DOHH2 (cell line): ENCODE measurements at regions not wholly inside any gene's neighbourhood (a gene's known extent, or its start where the extent isn't known, plus 50 kb on each side); places are given as distances from the start of the nearest gene placed in this dataset.

Experiments used
- H3F3A ChIP-seq: fragments of 200-600 bp; sonication (generic), shearing (Covaris generic); 2 replicates; pipeline ENCODE4 v1.6.0; 2016; ENCODE audit warnings: antibody characterized with exemption, mild to moderate bottlenecking; ENCODE audit not compliant: control insufficient read depth, insufficient read depth
- H3K27ac ChIP-seq: fragments of 200-600 bp; sonication (generic); 2 replicates; pipeline ENCODE4 v1.5.1; 2014; ENCODE audit warnings: low read depth, mild to moderate bottlenecking, low read length, moderate library complexity
- H3K27me3 ChIP-seq: fragments of 200-600 bp; sonication (generic); 2 replicates; pipeline ENCODE4 v1.6.1; 2014; ENCODE audit warnings: mild to moderate bottlenecking, low read length, mixed read lengths; ENCODE audit not compliant: control insufficient read depth
- H3K36me3 ChIP-seq: fragments of 200-600 bp; sonication (generic); 2 replicates; pipeline ENCODE4 v1.6.1; 2014; ENCODE audit warnings: mild to moderate bottlenecking, low read length, moderate library complexity, mixed read lengths; ENCODE audit not compliant: control insufficient read depth
- H3K4me1 ChIP-seq: fragments of 200-600 bp; sonication (generic); 2 replicates; pipeline ENCODE4 v1.6.1; 2014; ENCODE audit warnings: mild to moderate bottlenecking, low read length, mixed read lengths; ENCODE audit not compliant: control insufficient read depth
- H3K4me2 ChIP-seq: fragments of 200-600 bp; sonication (generic); 2 replicates; pipeline ENCODE4 v1.6.0; 2014; ENCODE audit warnings: mild to moderate bottlenecking, low read length, moderate library complexity
- H3K4me3 ChIP-seq: fragments of 200-600 bp; sonication (generic); 2 replicates; pipeline ENCODE4 v1.5.1; 2014; ENCODE audit warnings: mild to moderate bottlenecking, low read length, mixed read lengths
- H3K79me2 ChIP-seq: fragments of 200-600 bp; sonication (generic); 2 replicates; pipeline ENCODE4 v1.6.1; 2014; ENCODE audit warnings: mild to moderate bottlenecking, low read length, mixed read lengths; ENCODE audit not compliant: control insufficient read depth
- H3K9me2 ChIP-seq: fragments of 200-600 bp; sonication (generic); replicated peaks from 2 replicates; pipeline ENCODE4 v1.6.1; 2014; ENCODE audit warnings: mild to moderate bottlenecking, low read length, mixed read lengths; ENCODE audit not compliant: control insufficient read depth
- H3K9me3 ChIP-seq: fragments of 200-600 bp; sonication (generic); 2 replicates; pipeline ENCODE4 v1.6.1; 2014; ENCODE audit warnings: antibody characterized with exemption, low read length, mixed read lengths; ENCODE audit not compliant: control insufficient read depth, insufficient read depth
- H4K20me1 ChIP-seq: fragments of 200-600 bp; sonication (generic); 2 replicates; pipeline ENCODE4 v1.6.0; 2014; ENCODE audit warnings: low read depth, mild to moderate bottlenecking, antibody characterized with exemption, low read length, moderate library complexity; ENCODE audit not compliant: control insufficient read depth, insufficient read depth
- CTCF ChIP-seq: fragments of 200-600 bp; sonication (generic); IDR thresholded peaks from one replicate; pipeline ENCODE4 v1.5.1; 2014; ENCODE audit warnings: antibody characterized with exemption, mild to moderate bottlenecking, low read depth, low read length; ENCODE audit not compliant: poor library complexity, severe bottlenecking
- EZH2phosphoT487 ChIP-seq: fragments of 200-600 bp; sonication (generic); IDR thresholded peaks from 2 replicates; pipeline ENCODE4 v1.6.1; 2017; ENCODE audit warnings: borderline replicate concordance, mild to moderate bottlenecking, antibody characterized with exemption, low read length, moderate library complexity, mixed read lengths

DNA sequence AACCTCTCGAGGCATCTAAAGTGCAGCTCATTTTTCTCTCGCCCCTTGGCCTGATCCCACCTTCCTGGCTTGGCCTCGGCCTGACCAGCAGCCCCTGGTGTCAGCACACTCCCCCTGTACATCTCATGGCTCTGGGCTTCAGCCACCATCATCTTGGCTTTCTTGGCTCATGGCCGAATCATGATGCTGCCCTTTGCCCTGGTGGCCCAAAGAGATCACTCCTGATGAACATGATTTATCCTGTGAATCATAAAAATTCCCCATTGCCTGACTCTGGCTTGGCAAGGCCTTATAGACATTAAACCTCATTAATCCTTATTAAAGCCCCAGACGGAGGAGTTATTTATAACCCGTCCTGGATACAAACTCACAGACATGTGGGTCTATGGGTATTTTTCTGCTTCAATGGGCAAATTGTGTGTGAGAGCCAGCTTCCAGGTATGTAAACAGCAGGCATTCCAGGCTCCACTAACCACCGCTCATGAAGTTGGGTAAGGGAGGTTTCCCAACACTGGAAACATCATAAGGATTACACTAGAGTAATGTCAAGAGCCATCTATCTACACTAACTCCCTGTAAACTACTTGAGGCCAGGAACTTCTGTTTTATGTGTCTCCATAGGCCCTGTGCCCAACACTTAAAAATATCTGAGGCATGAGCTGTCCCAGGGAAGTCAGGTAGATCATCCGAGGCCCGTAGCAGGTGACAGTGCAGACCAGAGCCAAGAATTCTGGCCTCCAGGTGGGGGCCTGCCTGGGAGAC, 171.2 kb downstream of the TTC8 start:
- no peak overlapping the region for H3K27ac ChIP-seq
- no peak for TF ChIP-seq CTCF
- no peaks in the 10 kb centered on the region for H3K9me3 ChIP-seq

GRCh38 chr14:88998027-88998426, 173.6 kb downstream of the TTC8 start:
- H3K9me2 ChIP-seq: no peaks in the 10 kb centered on the region
- H3F3A ChIP-seq: no peaks in the 10 kb centered on the region
- TF ChIP-seq EZH2phosphoT487 (no peak), CTCF (no peak)
- H3K4me1 ChIP-seq: no peaks in the 10 kb centered on the region
- no peaks in the 10 kb centered on the region for H3K27me3 ChIP-seq
- no peak overlapping the region for H3K4me2 ChIP-seq
- H3K4me3 ChIP-seq: no peak overlapping the region
- H3K9me3 ChIP-seq: no peaks in the 10 kb centered on the region
- H3K79me2 ChIP-seq: no peaks in the 10 kb centered on the region
- no peaks in the 10 kb centered on the region for H4K20me1 ChIP-seq
- no peaks in the 10 kb centered on the region for H3K36me3 ChIP-seq
- no peak overlapping the region for H3K27ac ChIP-seq

More for the DNA sequence above, 171.2 kb downstream of the TTC8 start:
- Histone ChIP-seq H3K9me2 (no peaks in the 10 kb centered on the region), H3K27me3 (no peaks in the 10 kb centered on the region), H3K4me3 (no peak overlapping the region), H3K4me1 (no peaks in the 10 kb centered on the region), H3K36me3 (no peaks in the 10 kb centered on the region), H3F3A (no peaks in the 10 kb centered on the region), H4K20me1 (no peaks in the 10 kb centered on the region), H3K4me2 (no peak overlapping the region), H3K79me2 (no peaks in the 10 kb centered on the region)

GRCh38 chr14:88999137-88999536, 174.7 kb downstream of the TTC8 start:
- H4K20me1 ChIP-seq: no peaks in the 10 kb centered on the region
- no peak for TF ChIP-seq EZH2phosphoT487
- no peak for TF ChIP-seq CTCF
- no peaks in the 10 kb centered on the region for H3F3A ChIP-seq
- no peaks in the 10 kb centered on the region for H3K27me3 ChIP-seq
- H3K27ac ChIP-seq: no peak overlapping the region
- no peaks in the 10 kb centered on the region for H3K36me3 ChIP-seq
- H3K4me1 ChIP-seq: no peaks in the 10 kb centered on the region
- no peak overlapping the region for H3K4me3 ChIP-seq
- no peaks in the 10 kb centered on the region for H3K9me3 ChIP-seq
- no peaks in the 10 kb centered on the region for H3K79me2 ChIP-seq
- H3K9me2 ChIP-seq: no peaks in the 10 kb centered on the region
- H3K4me2 ChIP-seq: no peak overlapping the region
